GM18951 (cell line): ENCODE measurements at regions not wholly inside any gene's neighbourhood (a gene's known extent, or its start where the extent isn't known, plus 50 kb on each side); places are given as distances from the start of the nearest gene placed in this dataset.

ENCODE experiments used
- POLR2A ChIP-seq: IDR thresholded peaks from 4 replicates; pipeline ENCODE4 v1.6.1; 2011; ENCODE audit warnings: mild to moderate bottlenecking; ENCODE audit not compliant: insufficient read length, insufficient read depth; ENCODE audit errors: extremely low read depth
- in situ Hi-C: fragments of 300-500 bp; cut with MboI; formaldehyde crosslinking; loops from one replicate; pipeline ENCODE4 v1.12.0; 2022; ENCODE audit warnings: low sequenced_read_pairs, mixed read lengths, inconsistent platforms; ENCODE audit not compliant: unreplicated experiment

DNA sequence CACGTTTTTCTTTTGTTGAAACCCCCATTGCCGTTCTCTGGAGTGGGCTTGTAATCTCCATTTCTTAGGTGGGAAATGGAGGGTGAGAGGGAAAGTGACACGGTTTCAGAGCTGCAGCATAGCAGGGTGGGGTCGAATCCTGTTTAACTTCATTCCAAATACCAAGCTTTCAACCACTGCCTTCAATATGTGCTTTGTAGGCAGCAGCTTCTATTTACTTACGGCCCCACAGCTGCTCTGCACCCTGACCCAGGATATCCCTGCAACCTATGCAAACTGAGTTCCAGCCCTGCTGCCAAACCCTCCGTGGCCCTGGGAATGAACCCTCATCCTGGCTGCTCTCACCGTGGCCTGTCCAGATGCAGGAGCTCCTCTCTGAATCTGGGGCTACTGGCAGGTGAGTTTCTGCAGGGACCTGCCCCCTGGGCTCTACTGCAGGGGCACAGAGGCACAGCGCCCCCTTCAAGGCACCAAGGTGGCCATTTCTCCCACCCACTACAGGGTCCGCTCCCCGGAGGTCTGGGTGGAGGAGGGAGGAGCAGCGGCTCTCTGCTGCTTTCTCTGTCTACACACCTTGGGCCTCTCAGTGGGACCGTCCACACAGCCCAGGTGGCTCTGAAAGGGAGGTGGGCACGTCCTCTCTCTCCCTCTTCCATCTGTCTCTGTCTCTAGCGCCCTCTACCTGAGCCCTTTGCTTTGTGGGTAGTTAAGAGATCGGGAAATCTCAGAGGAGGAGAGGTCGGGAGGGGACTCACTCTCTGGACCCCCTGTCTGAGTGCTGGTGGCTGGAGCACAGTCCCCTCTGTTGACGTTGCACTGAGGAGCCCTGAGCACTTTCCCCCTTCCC is 279.1 kb downstream of the BRD1 start:
- in situ Hi-C loops: no loop called here
- TF ChIP-seq POLR2A: no peak

DNA sequence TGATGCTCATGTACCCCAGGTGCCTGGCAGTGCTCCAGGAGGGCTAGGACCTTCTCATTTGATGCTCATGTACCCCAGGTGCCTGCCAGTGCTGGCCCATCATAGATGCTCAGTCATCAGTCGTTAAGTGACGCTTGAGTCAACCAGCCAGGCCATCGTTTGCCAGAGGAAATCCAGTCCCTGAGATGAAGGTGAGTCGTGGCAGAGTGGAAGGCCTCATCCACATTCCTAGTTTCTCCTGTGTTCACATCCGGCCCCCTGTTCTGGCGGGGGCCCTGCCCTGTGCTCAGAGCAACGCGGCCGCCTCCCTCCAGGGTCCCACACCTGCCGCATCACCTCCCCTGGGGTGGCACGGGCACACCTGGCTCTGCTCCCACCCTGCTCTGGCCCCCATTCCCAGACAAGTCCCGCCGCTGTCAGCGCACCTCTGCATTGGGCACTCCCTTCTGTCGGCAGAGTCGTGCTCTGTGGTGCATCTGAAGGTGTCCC is 279.9 kb downstream of the BRD1 start:
- in situ Hi-C loops: no loop called here
- TF ChIP-seq POLR2A: no peak

DNA sequence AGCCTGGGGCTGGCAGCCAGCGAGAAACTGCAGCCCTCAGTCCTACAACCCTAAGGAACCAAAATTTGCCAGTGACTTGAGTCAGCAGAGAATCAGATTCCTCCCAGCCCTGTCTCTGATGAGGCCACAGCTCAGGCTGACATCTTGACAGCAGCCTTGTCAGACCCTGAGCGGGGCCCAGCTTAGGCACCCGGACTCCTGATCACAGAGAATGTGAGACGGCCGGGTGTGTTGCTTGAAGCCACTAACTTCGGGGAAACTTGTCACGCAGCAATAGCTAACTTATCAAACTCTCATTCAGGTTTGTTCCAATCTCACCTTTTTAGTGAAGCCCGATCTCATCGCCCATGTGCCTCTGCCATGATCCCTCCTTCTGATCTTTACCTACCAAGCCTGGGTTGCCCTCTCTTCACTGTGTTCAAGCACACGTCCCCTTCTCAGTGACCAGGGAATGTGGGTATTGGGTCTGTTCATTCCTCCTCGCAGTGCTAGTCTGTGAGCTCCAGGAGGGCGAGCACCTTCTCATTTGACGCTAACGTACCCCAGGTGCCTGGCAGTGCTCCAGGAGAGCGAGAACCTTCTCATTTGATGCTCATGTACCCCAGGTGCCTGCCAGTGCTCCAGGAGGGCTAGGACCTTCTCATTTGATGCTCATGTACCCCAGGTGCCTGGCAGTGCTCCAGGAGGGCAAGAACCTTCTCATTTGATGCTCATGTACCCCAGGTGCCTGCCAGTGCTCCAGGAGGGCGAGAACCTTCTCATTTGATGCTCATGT is 280.7 kb downstream of the BRD1 start:
- no peak for TF ChIP-seq POLR2A
- in situ Hi-C loops: no loop called here

DNA sequence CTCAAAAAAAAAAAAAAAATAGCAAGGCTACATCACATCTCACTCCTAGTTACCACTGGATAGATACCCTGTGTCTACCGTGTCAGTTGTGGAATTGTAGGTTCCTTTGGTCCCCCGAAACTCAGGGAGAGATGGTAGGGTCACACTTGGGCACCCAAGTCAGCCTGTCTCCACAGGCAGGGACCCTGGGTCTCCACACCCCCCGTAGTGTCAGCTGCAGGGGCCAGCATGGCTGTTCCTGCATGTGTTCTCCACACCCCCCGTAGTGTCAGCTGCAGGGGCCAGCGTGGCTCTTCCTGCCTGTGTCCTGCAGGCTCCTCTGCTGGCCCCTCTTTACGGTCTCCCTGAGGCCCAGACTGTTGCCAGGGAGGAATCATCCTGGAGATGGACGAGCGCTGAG is 282.1 kb downstream of the BRD1 start:
- in situ Hi-C loops: no loop called here

DNA sequence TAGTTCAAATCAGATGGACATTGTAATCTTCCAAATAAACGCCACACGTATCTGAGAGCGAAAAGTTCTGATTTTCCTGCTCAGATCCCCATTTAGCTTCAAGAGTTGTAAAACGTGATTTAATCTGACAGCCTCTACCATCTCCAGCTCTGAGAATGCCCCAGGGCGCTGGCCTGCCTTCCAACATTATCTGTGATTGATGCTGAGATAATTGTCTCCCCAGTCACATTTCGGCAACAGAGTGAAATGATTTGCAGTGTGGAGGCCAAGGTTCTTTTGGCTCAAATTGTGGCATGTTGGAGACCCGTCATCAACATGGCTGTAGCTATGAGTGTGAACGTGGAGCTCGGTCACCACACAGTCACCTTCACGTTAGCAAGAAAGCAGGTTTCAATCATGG is 283.4 kb downstream of the BRD1 start:
- in situ Hi-C loops: no loop called here
- no peak for TF ChIP-seq POLR2A

More for the DNA sequence above, 282.1 kb downstream of the BRD1 start:
- TF ChIP-seq POLR2A: no peak

DNA sequence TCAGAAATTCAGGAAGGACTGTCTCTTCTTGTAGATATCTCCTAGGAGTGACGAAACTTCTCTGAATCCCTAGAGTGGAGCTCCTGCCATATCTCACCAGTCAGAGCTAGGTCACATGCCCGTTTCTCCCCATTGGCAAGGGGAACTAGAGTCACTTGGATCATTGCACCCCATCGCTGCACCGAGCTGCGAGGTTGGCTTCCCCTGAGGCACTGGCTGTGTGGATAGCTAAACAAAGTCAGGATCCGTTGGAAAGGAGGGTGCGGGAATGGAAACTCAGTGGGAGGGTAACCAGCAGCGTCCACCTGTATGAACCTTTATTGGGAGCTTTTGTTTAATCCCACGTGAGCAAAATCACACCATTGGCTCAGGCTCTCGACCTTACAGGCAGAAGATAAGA is 283.8 kb downstream of the BRD1 start:
- in situ Hi-C loops: no loop called here
- TF ChIP-seq POLR2A: no peak

DNA sequence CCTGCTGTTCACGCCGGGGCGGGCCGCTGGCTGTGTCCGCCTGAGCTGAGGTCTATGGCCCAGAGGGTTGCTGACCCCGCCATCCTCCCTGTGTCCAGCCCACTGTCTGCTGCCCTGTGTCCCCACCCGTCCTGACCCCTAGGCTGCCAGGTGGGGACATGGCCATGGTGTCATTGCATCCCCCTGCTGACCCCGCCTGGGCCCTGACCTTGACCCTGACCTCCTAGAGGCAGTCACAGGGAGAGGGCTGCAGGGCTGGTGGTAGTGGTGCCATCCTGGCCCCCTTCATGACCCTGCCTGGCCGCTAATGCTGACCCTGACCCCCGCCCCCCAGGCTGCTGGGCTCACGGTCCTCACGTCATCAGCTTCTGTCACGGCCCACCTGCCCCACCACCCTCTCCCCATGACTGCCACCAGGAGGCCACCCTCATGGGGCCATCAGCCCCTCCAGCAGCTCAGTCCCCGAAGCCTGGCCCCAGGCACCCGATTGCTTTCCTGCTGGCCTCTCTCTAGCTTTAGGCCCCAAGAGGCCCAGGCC is 285.9 kb downstream of the BRD1 start:
- TF ChIP-seq POLR2A: no peak
- in situ Hi-C loops: no loop called here

DNA sequence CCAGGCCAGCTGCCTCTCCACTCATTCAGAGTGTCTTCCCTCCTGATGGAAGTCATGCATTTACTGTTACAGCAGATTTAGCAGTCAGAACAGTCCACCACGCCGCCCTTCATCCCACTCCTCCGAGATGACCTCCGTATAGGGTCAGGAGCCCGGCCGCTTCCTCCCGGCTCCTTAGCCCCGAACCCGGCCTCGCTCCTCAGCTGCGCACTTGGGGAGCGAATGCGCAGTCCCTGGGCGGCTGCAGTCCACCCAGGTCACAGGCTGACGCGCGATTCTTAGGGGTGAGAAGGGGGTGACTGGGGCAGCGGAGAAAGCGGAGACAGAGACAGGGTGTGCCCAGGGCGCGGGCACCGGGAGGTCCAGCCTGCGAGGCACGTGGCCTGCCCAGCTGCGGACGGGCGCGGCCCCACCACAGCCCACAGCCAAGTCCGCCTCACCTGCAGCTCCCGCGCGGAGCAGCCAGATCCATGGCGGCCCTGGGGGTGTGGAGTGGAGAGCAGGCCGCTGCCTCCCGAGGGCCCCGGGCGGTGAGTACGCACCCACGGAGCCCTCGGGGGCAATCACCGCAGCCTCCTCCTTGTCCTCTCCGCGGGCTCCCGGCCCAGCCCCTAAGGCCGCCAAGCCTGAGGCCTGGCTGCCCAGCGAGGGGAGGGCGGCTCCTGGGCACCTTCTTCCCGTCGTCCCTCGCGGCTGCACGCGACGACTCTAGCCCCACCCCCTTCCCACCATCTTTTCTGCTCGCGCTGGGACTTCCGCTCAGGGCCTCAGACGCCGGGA is 286.6 kb downstream of the BRD1 start:
- no peak for TF ChIP-seq POLR2A
- in situ Hi-C loops: no loop called here

DNA sequence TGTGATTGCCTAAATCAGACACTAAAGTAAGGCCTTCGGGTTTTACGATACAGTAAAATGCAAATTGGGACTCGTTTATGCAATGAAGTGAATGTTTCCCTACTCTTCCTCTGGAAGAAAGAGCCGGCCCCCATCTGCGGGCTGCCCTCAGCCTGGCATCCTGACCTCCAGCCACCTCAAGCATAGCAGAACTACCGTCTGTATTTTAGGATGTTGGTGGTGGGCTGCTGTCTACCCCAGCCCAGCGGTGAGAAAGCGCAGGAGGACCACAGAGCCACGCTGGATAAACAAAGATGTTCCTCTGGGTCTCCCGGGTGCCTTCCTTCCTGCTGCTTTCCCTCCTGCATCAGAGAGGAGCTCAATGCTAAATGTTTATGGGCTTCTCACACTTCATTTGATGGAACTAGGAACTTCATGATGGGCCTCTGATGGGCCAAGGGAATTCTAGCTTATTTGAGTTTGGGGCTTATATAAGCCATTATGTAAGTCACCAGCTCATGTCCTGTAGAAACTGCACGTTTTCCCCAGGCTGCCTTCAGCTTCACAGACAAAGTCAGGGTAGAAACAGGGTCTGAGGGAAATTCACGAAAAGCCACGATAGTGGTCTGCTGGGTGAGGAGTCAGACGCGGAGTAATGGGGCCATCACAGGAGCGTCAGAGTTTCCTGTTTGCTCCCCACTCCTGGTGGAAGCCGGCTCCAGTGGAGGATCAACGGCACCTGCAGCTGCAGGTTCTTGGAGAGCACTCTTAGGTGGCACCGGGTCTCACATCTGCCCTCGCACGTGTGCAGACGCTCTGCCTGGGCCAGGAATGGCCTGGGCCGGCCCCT is 287.4 kb downstream of the BRD1 start:
- TF ChIP-seq POLR2A: no peak
- in situ Hi-C loops: no loop called here

DNA sequence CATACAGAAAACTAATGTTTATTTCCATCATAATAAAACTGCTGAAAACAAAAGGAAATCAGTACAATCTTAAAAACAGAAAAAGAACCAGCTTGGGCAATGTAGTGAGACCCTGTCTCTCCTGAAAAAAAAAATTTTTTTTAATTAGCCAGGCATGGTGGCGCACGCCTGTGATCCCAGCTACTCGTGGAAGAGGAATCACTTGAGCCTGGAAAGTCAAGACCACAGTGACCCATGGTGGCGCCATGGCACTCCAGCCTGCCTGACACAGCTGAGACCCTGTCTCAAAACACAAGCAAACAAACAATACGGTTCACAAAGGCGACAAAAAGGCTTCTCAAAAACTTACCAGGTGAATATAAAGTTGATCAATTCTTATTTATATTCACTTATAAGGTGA is 289.7 kb downstream of the BRD1 start:
- in situ Hi-C loops: no loop called here
- no peak for TF ChIP-seq POLR2A

DNA sequence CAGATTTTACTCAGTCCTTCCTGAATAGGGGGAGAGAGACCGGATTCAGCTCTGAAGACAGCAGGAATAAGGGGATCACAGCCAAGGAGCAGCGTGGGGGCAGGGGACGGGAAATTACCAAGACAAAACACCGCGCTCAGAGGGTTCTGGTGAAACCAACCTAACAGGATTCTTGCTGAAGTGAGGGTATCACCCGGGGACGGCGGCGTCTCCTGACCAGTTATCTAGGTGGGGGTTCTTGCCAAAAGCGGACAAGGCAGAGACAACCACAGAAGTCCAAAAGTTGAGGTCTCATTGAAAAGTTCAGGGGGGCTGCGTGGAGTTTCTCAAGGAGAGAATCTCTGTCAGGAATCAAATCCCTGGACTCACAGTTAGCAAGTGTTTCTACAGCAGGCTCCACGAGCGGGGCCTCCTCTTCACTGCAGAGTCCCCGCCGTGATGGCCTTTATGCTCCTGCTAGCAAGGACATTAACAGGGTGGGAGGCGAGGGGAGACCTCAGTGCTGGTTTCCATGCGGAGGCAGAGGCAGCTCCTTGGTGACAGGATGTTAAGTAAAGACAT is 291.0 kb downstream of the BRD1 start:
- TF ChIP-seq POLR2A: no peak
- in situ Hi-C loops: no loop called here

DNA sequence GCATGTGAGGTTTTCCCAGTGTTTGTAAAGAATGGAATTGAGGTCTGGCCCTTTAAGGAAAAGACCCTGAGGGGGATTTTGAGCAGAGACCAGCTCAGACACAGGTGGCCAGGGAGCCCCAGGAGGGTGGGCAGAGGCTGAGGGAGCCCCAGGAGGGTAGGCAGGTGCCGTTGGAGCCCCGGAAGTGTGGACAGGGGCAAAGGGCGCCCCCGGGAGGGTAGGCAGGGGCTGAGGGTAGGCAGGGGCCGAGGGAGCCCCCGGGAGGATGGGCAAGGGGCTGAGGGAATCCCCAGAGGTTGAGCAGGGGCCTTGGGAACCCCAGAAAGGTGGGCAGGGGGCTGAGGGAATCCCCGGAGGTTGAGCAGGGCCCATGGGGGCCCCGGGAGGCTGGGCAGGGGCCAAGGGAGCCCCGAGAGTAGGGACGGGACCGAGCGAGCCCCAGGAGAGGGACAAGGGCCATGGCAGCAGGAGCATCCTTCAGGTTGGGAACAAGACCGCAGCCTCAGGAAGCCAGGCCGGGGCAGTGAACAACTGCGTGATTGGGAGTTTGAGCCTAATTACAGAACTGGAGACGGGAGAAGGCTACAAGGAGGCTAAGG is 292.0 kb downstream of the BRD1 start:
- TF ChIP-seq POLR2A: no peak
- in situ Hi-C loops: no loop called here

DNA sequence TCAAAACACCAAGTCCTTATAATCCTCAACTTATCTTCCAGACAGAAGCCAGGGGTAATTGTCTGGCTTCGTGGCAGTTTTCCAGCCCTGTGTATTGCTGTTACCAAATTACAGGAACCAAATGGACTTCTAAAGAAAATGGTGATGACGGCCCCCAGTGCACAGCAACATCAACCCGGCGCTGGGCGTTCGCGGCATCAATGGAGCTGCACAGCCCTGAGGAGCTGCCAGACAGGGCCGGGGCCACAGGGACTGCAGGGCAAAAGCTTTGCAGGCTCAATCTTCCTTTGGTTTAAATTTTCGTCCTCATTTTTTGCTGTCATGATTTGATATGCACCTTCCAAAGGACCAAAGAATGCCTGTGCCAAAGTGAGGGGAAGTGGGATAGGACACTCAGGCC is 292.5 kb downstream of the BRD1 start:
- in situ Hi-C loops: no loop called here
- no peak for TF ChIP-seq POLR2A
